ENCODE measurements at regions not wholly inside any gene's neighbourhood (a gene's known extent, or its start where the extent isn't known, plus 50 kb on each side); places are given as distances from the start of the nearest gene placed in this dataset.

- TF ChIP-seq CTCF (IDR thresholded peaks at IDR 0.05; ENCODE audit: low read depth, low read length, poor library complexity, severe bottlenecking) (no peak), EZH2phosphoT487 (IDR thresholded peaks at IDR 0.05; ENCODE audit: borderline replicate concordance, low read length) (no peak)
These were observed 58.1 kb upstream of the ENPP6 start for GRCh38 chr4:184275766-184276165.
